ENCODE measurements at regions not wholly inside any gene's neighbourhood (a gene's known extent, or its start where the extent isn't known, plus 50 kb on each side); places are given as distances from the start of the nearest gene placed in this dataset.

- TF ChIP-seq TAF1 (IDR thresholded peaks at IDR 0.05; ENCODE audit: borderline replicate concordance, insufficient read depth, low read length) = no peak
- TF ChIP-seq REST (IDR thresholded peaks at IDR 0.05; ENCODE audit: insufficient read depth in 1 of 2, low read depth in 2 of 2, low read length in 2 of 2) = no peak
- no peak for TF ChIP-seq SIN3A (IDR thresholded peaks at IDR 0.05; ENCODE audit: borderline replicate concordance, insufficient read depth, low read length)
- TF ChIP-seq FOXP2 (optimal IDR thresholded peaks at IDR 0.05; ENCODE audit: borderline replicate concordance, extremely low read depth, extremely low read length, insufficient read depth) = no peak
- TF ChIP-seq POLR2AphosphoS5 (IDR thresholded peaks at IDR 0.05; ENCODE audit: low read depth, low read length) = no peak
These were observed 163.5 kb upstream of the NEBL start for GRCh38 chr10:21060626-21061025.

- TF ChIP-seq TAF1 (IDR thresholded peaks at IDR 0.05; ENCODE audit: borderline replicate concordance, insufficient read depth, low read length) (no peak), SIN3A (IDR thresholded peaks at IDR 0.05; ENCODE audit: borderline replicate concordance, insufficient read depth, low read length) (no peak), REST (IDR thresholded peaks at IDR 0.05; ENCODE audit: insufficient read depth in 1 of 2, low read depth in 2 of 2, low read length in 2 of 2) (no peak), FOXP2 (optimal IDR thresholded peaks at IDR 0.05; ENCODE audit: borderline replicate concordance, extremely low read depth, extremely low read length, insufficient read depth) (no peak), POLR2AphosphoS5 (IDR thresholded peaks at IDR 0.05; ENCODE audit: low read depth, low read length) (no peak)
These were observed 160.9 kb upstream of the NEBL start for GRCh38 chr10:21057989-21058388.

GRCh38 chr10:21057436-21057835 lies 160.3 kb upstream of the NEBL start:
- TF ChIP-seq TAF1 (IDR thresholded peaks at IDR 0.05; ENCODE audit: borderline replicate concordance, insufficient read depth, low read length) = no peak
- TF ChIP-seq REST (IDR thresholded peaks at IDR 0.05; ENCODE audit: insufficient read depth in 1 of 2, low read depth in 2 of 2, low read length in 2 of 2) = no peak
- no peak for TF ChIP-seq FOXP2 (optimal IDR thresholded peaks at IDR 0.05; ENCODE audit: borderline replicate concordance, extremely low read depth, extremely low read length, insufficient read depth)
- no peak for TF ChIP-seq SIN3A (IDR thresholded peaks at IDR 0.05; ENCODE audit: borderline replicate concordance, insufficient read depth, low read length)

- no peak for TF ChIP-seq SIN3A (IDR thresholded peaks at IDR 0.05; ENCODE audit: borderline replicate concordance, insufficient read depth, low read length)
- TF ChIP-seq FOXP2 (optimal IDR thresholded peaks at IDR 0.05; ENCODE audit: borderline replicate concordance, extremely low read depth, extremely low read length, insufficient read depth) = no peak
- no peak for TF ChIP-seq REST (IDR thresholded peaks at IDR 0.05; ENCODE audit: insufficient read depth in 1 of 2, low read depth in 2 of 2, low read length in 2 of 2)
- TF ChIP-seq TAF1 (IDR thresholded peaks at IDR 0.05; ENCODE audit: borderline replicate concordance, insufficient read depth, low read length) = no peak
- TF ChIP-seq POLR2AphosphoS5 (IDR thresholded peaks at IDR 0.05; ENCODE audit: low read depth, low read length) = no peak
These were observed 159.3 kb upstream of the NEBL start for GRCh38 chr10:21056461-21056860.

All from PFSK-1 (cell line).